Caki2 (cell line): ENCODE measurements at regions not wholly inside any gene's neighbourhood (a gene's known extent, or its start where the extent isn't known, plus 50 kb on each side); places are given as distances from the start of the nearest gene placed in this dataset.

ENCODE experiments used
- DNase-seq: peaks from one replicate; pipeline ENCODE4 v3.0.0-alpha.2; 2015; ENCODE audit warnings: low read depth
- in situ Hi-C: cut with HindIII; loops from 2 replicates; pipeline ENCODE4 v1.10.0; 2016; ENCODE audit warnings: low sequenced_read_pairs, low pct_unique_long_range_greater_than_20kb, mixed read lengths

GRCh38 chr3:87057474-87057873 lies 66.5 kb upstream of the VGLL3 start:
- no peak for DNase-seq
- in situ Hi-C loops: no loop called here

- DNase-seq: no peak
- in situ Hi-C loops: no loop called here
Observed at GRCh38 chr3:87053553-87053952, 62.6 kb upstream of the VGLL3 start.

GRCh38 chr3:87052499-87053260 lies 61.7 kb upstream of the VGLL3 start:
- in situ Hi-C loops: no loop called here
- no peak for DNase-seq

- in situ Hi-C loops: no loop called here
- no peak for DNase-seq
Observed at GRCh38 chr3:87047852-87048251, 56.9 kb upstream of the VGLL3 start.

GRCh38 chr3:87046241-87046640 lies 55.3 kb upstream of the VGLL3 start:
- in situ Hi-C loops: no loop called here
- DNase-seq: no peak

DNA sequence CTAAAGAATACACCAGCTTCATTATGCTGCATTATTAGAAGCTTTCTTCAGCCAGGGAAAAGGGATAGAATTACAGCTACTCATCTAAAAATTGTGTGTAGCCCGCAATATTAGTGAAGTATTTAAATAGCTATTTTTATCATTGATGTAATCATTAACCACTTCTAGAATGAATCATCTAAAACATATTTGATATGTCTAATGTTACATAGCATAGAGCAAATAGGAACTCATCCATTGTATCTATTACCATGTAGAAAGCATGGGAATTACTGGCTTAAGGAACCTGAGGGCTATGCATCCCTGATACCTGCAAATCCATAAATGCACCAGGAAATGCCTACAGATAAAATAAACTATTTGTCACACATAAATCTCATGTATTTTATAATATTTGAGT lies 54.5 kb upstream of the VGLL3 start:
- in situ Hi-C loops: no loop called here
- DNase-seq: no peak

- in situ Hi-C loops: no loop called here
- DNase-seq: no peak
Observed at GRCh38 chr3:87044846-87045245, 53.9 kb upstream of the VGLL3 start.

DNA sequence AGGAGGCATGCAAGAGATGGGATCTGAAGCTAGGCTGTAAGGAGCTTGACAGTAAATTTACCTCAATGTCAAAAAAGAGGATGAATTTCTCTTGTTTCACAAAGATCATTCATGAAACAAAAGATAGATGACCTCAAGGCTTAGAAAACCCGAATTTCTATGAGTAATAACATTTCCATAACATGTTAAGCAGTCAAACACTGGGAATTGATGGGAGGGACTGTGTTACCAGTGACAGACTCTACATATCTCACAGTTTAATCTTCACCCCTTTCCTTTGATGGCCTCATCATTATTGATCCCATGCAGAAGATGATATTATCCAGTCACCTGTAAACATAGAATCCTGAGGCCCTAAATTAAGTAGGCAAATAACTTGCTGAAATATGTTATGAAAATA lies 53.5 kb upstream of the VGLL3 start:
- DNase-seq: no peak
- in situ Hi-C loops: no loop called here

DNA sequence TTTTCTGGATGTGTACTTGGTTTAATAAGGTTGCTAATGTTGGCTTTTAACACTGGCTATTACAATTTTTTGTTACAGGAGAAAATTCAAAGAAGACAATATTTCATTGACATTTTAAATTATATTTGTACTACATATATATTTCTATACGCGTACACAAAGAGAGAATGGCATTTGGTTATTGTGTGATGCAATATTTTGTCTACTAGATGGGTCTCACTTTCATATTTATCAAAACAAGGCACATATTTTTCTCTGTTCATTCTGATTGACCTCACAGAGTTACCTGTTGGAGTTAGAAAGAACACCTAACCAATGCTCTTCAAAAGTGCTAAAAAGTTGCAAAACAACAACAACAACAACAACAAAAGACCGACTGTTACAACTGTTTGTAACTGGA lies 50.2 kb upstream of the VGLL3 start:
- no peak for DNase-seq
- in situ Hi-C loops: no loop called here
